Stimulated activated CD4-positive, alpha-beta T cell treated with anti-CD3 and anti-CD28 coated beads, TNF-alpha, amount 100 ng/mL, for 1 hour (primary cell): ENCODE measurements at regions not wholly inside any gene's neighbourhood (a gene's known extent, or its start where the extent isn't known, plus 50 kb on each side); places are given as distances from the start of the nearest gene placed in this dataset.

Experiments
- DNase-seq, 3 donors: peaks; one replicate each; pipeline ENCODE4 v3.0.0-alpha.2; 2020; ENCODE audit warnings: low read depth in 3 of 3, low spot score in 1 of 3

- no peak for DNase-seq
These were observed 294.0 kb downstream of the SEC61B start for GRCh38 chr9:99515895-99516656.

GRCh38 chr9:99516657-99517049, 294.6 kb downstream of the SEC61B start:
- no peak for DNase-seq

DNA sequence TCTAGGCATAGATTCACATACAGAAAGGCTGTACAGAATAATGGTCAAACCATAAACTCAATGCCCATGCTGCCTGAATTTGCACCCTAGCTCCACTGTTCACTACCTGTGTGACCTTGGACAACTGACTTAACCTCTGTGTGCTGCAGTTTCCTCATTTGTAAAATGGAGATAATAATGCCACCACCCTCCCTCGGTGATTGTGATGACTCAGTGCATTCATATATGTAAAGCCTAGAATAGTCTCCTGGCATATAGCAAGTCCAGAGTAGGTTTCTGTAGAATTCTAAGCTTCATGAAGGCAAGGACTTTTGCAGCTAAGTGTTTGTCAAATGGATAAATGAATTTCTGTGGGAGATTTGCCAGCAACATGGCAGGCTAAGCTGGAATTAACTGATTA, 297.8 kb upstream of the NR4A3 start:
- DNase-seq, result no peak

GRCh38 chr9:99531313-99531712, 290.4 kb upstream of the NR4A3 start:
- no peak for DNase-seq

DNA sequence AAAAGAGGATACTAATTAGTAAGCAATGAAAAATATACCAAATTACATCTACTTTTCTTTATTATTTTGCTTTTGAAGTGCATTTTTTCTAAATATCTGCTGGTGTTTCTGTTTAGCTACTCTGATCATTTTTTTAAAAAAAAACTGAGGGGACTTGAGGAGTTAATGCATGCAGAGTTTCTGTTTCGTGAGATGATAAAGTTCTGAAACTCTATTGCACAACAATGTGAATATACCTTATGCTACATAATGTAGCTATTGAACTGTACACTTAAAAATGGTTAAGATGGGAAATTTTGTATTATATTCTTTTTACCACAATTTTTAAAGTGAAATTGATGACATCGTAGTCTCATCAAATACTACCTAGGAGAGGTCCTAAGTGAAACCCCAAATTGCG, 288.3 kb upstream of the NR4A3 start:
- no peak for DNase-seq

- no peak for DNase-seq
These were observed 283.7 kb upstream of the NR4A3 start for GRCh38 chr9:99537996-99538395.

GRCh38 chr9:99544526-99544925, 277.2 kb upstream of the NR4A3 start:
- no peak for DNase-seq

DNA sequence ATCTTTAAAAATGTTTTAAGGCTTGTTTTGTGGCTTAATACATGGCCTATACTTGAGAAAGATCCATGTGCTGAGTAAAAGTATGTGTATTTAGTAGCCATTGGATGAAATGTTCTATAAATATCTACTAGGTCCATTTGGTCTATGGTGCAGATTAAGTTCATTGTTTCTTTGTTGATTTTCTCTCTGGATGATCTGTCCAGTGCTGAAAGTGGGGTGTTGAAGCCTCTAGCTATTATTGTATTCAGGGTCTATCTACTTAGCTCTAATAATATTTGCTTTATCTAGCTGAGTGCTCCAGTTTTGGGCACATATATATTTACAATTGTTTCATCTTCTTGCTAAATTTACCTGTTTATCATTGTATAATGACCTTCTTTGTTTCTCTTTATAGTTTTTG, 272.2 kb upstream of the NR4A3 start:
- DNase-seq, result no peak

GRCh38 chr9:99555792-99556191, 265.9 kb upstream of the NR4A3 start:
- no peak for DNase-seq

GRCh38 chr9:99556998-99557397, 264.7 kb upstream of the NR4A3 start:
- DNase-seq, result no peak

DNA sequence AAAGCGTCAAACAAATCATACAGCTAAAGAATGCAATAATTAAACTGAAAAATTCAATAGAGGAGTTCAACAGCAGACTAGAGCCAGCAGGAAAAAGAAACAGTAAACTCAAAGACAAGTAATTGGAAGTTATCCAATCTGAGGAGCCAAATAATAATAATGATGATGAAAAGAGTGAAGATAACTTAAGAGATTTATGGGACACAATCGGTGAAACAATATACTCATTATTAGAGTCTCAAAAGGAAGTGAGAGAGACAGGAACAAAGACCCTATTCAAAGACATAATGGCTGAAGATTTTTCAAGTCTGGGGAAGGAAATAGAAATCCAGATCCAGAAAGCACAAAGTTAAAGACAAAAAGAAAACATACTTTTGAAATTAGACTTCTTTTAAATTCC, 263.9 kb upstream of the NR4A3 start:
- DNase-seq, result no peak

- no peak for DNase-seq
These were observed 261.9 kb upstream of the NR4A3 start for GRCh38 chr9:99559776-99560175.

GRCh38 chr9:99560561-99560960, 261.1 kb upstream of the NR4A3 start:
- no peak for DNase-seq

DNA sequence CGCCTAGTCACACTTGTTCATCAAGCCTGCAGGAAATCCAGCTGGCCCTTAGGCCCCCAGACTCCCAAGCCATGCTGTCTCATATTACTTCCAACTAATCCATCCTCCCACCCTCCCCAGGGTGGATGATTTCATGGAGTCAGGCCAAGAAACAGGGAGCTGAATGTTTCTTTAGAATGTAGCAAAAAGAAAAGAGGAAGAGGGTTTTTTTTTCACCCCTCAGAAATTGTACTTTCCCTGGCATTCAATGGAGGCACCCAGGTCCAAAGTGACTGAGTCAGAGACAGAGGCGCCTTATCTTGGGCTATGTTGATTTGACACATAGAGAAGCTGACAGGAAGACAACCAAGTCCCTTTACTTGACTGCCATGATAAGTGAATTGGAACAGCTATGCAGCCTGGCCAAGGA, 260.2 kb upstream of the NR4A3 start:
- no peak for DNase-seq

DNA sequence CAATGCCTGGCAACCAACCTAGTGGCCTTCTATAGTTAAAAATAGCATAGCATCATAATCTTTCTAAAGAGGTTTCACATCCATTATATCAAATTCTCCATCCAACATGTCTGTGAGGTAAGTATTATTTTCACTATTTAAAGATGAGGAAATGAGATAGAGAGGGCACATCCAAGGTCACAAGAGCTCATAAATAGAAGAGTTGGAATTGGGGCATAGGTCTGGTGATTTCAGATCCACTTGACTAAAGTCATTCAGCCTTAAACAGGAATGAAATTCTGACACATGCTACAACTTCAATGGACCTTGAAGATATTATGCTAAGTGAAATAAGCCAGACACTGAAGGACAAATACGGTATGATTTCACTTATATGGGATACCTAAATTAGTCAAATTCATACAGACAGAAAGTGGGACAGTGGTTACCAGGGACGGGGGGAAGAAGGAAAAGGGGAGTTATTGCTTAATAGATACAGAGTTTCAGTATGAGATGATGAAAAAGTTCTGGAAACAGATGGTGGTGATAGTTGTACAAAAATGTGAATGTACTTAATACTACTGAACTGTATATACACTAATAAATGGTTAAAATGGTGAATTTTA, 259.6 kb upstream of the NR4A3 start:
- DNase-seq, result no peak

DNA sequence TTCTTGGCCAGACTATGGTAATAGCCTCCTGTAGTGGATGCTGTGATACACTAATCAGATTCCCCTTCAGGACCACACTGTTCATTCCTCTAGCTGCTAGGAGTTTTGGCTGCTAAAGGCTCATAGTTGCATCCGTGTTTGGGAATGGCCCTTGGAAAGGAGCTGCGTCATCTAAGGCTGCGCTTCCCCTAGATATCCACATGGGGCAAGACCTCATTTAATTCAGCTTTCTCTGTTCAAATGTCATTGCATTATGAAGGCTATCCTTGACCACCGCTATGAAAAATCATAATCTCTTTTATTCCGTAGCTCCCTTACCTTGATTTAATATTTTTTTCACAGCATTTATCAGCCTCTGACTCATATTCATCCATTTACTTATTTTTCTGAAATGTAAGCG, 258.3 kb upstream of the NR4A3 start:
- no peak for DNase-seq

DNA sequence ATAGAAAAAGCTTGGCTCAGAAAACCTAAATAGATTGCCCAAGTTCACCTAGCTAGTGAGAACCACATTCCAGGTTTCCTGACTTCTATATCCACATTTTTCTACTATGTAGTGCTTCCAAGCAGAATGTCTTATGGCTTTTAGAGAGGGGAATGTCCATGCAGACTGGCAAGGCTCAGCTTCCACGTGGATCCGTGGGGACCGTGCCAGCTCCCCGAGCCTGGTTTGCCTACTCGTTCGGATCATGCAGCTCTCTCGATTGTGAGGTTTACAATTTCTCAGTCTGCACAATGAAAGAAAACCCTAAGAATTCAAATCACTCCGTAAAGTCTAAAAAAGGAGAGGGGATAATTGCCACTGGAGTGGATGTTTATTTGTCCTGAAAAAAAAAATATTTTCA, 256.5 kb upstream of the NR4A3 start:
- no peak for DNase-seq

DNA sequence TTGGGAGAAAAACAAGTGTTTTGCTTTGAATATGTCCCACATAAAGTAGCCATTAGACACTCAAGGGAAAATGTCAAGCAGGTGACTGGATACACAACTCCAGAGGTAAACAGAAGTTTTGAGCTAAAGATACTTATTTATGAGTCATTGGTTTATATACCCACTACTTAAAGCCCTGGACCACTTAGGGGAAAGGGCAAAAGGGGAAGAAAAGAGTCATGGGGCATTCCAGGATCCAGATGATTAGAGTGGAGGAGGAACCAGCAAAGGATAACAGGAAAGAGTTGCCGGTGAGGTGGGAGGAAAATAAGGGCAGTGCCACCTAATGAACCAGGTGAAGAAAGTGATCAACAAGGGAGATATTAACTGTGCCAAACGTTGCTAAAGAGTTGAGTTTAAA, 254.2 kb upstream of the NR4A3 start:
- no peak for DNase-seq

DNA sequence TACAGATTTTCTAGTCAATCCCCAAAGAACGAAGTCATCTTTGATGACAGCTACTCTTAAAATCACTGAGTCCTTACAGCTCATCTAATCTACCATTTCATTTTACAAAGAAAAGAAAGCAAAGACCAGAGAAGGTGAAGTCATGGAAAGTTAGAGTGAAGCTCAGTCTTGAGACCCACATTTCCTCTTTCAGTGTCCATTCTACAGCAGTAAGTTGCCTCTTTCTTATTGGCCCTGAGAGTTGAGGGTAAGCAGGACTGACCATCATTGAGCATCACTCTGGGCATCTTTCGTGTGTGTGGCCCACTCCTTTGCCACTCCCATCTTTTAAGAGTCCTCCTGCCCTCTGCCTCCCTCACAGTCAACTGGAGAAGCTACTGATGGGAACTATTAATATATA, 251.8 kb upstream of the NR4A3 start:
- DNase-seq, result no peak

GRCh38 chr9:99572567-99572966, 249.1 kb upstream of the NR4A3 start:
- no peak for DNase-seq

GRCh38 chr9:99573085-99573484, 248.6 kb upstream of the NR4A3 start:
- DNase-seq, result no peak

DNA sequence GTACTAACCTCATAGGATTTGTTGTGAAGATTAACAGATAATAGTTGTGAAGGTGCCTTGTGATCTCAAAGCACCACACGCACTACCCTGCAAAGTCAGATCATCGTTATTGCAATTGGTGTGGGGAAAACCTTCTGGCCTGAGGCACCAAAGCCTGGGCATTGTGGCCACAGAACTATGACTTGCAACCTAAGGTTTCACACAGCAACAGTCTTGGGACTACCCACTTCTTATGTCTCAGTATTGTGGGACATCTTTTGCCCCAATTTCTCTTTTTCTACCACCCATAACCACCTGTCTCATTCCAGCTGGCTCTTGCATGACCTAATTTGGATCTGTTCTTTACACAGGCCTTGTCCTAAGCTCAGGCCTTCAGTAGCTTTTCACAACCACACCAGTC, 247.8 kb upstream of the NR4A3 start:
- no peak for DNase-seq

DNA sequence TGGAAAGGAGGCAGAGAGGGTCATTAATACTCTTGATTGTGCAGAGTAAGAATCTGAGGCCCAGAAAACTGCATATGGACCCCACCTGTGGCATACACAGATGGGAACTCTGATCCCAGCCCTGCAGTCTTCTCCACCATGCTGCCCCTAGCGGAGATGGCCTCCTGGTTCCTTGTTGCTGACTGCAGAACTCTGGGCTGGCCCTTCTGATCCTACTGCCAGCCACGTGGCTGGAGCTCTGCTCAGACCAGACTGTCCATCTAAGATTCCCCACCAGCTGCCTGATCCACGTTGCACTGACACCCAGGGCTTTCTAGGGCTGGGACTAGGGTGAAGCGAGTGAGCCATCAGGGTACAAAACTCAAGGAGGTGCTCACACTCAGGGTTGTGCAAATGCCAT, 245.7 kb upstream of the NR4A3 start:
- no peak for DNase-seq
